ENCODE measurements at regions not wholly inside any gene's neighbourhood (a gene's known extent, or its start where the extent isn't known, plus 50 kb on each side); places are given as distances from the start of the nearest gene placed in this dataset.
"Not testable (repeated sequence)": the region's sequence is repeated elsewhere in the genome, so short reads cannot be mapped to it uniquely, and the experiment has no call there.

DNA sequence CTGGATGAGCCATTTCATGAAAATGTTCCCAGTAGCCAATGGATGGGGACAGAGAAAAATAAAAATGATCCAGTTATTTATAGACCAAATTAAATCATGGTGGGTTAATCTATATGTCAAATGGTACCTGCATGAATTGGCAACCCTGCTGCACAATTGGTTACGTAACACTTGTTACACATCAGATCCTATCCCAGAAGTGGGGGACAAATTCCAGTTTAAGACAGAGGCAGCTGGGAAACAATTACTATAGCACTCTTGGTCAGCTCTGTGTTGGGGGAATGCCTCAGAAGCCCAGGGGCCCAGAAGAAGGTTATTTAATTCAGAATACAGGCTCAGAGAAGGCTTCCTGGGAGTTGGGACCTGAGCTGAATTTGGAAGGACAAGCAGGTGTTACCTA, 81.1 kb upstream of the FLT1 start:
- no peak for ATAC-seq

DNA sequence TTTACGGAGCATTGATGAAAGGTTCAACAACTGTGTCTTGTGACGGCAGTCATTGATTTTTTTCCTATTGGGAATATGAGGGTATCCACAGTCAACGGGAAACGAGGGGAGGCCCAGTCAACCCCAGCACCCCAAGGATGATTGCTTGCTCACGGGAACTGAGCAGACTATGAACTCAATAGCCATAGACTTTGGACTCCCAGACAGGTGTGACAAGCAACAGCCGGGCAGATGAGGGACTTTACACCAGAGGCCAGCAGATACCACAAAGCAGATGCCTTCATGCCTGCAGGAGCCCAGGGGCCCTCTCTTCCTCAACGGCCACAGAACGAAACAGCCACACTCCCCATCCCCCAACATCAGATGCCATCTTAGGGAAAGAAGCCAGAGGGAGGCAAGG, 80.3 kb upstream of the FLT1 start:
- no peak for ATAC-seq

More for the DNA sequence above, 81.1 kb upstream of the FLT1 start:
- intact Hi-C loops (cut with DNase I): no loop called here
- DNase-seq (ENCODE audit: missing footprints): no peak

DNA sequence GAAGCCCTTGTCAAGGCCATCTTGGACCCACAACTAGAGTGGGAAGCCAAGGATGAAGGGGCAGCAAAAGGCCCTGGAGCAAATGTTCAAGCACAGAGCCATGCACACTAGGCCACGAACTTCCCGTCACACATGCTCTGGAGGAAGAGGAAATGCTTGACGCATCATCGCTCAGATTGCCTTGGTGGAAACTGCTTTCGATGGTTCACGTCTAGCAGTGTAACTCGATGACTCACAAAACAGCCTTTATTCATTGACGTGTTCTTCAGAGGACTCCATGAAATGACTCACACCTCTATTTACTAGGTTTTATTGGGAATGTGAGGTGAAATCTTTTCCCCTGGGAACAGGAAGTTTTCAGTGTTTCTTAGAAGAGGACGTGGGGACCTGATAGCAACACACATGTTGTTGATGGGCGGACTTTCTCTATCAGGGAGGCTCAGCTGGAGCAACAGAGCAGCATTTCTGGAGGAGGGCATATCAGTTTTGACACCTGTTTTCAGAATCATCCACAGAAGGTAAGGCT, 79.8 kb upstream of the FLT1 start:
- no peak for DNase-seq (ENCODE audit: missing footprints)
- ATAC-seq: peak; percentile 64
- intact Hi-C loops (cut with DNase I): no loop called here

More for the DNA sequence above, 80.3 kb upstream of the FLT1 start:
- DNase-seq (ENCODE audit: missing footprints): no peak
- intact Hi-C loops (cut with DNase I): no loop called here

DNA sequence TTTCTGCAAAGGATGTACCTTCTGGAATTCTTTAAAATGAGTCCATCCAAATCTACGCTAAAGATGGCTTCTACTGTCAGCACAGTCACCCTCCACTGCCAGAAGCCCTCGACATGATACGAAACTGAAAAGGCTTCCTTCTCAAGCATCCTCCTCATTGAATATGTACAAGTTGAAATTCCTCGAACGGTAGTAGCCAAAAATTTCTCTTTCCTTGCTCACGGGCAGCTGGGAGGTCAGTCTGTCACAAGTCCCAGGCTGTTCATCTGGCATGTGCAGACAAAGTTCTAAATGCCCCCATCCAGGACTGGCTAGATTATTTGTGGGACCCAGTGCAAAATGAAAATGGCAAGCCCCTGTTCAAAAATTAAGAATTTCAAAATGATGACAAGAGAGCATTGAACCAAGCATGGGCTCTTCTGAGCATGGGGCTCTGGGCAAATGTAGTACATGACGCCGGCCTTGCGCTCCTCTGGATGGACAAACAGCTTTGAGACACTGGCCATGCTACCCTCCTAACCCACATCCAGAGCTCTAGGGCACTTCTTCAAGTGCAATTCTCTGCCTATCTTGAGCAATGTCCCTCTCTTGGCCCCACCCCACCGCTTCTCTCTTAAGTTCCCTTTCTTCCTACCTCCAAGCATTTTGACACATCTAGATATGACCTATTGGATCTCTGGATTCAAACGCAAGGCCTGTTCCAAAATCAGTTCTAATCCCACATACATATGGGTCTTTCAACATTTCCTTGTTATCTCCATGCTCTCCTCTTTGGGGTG, 78.9 kb upstream of the FLT1 start:
- intact Hi-C loops (cut with DNase I): no loop called here
- ATAC-seq: no peak
- DNase-seq (ENCODE audit: missing footprints): no peak

DNA sequence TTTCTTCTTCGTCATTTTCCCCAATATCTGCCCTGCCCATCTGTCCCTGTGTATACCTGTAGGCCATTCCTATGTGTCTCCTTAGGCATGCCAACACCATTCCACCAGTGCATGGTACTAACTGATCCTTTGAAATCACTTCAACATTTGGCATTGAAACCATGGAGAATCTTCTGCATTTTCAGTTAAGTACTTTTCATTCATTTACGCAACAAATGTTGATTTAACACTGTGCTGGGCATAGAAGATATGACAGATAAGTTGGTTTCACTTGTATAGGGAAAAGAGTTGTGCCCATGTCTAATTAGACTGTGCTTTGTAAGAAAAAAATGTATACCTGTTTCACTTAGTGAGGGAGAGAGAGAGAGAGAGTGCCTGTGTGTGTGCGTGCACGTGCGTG, 77.9 kb upstream of the FLT1 start:
- intact Hi-C loops (cut with DNase I): no loop called here
- DNase-seq (ENCODE audit: missing footprints) (no peak), ATAC-seq (no peak)

DNA sequence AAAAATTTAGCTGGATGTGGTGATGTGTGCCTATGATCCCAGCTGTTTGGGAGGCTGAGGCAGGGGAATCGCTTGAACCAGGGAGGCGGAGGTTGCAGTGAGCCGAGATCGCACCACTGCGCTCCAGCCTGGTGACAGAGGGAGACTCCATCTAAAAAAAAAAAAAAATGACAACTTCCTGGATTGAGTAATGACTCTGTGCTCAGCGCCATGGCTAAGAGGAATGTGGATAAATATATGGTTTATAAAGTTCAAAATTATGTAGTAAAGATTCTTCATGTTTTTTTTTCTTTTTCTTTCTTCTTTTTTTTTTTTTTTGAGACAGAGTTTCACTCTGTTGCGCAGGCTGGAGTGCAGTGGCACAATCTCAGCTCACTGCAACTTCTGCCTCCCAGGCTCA, 75.4 kb upstream of the FLT1 start:
- ATAC-seq; intact Hi-C loops (cut with DNase I); DNase-seq (ENCODE audit: missing footprints): not testable (repeated sequence)

DNA sequence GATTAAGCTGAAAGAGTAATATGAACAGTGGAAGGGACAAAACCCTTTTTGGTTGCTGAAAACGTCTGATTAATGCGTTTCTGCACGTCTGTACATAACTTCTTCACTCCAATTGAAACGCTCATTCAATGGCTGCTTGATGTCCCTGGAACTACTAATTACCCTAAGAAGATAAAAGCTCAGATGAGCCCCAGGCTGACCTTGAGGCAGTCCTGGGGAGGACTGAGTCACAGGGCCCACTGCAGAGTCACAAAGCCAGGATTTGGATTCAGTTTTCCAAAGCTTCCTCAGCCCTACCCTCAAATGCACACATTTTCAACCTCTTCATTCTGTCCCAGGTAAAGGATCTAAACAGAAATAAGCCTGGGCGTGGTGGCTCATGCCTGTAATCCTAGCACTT, 75.0 kb upstream of the FLT1 start:
- intact Hi-C loops (cut with DNase I): no loop called here
- DNase-seq (ENCODE audit: missing footprints) (no peak), ATAC-seq (no peak)

DNA sequence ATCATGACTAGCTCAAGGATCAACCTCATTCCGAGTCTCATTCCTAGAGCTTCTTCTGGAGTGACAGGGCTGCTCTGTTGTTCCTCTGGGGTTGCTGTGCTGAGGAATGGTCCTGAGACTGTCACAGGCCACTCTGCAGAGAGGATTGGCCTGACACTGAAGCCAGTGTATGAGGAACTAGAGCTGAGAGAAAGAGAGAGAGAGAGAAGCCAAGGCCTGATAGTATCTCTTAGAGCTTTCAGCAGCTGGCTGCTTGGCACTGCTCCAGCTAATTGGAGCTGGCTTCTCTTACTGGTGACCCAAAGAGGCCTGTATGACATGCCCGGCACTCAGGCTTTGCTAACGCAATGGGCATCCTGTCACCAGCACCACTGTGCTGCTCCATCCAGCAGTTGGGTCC, 73.4 kb upstream of the FLT1 start:
- intact Hi-C loops (cut with DNase I): no loop called here
- peak; percentile 89 for DNase-seq (ENCODE audit: missing footprints)
- peak; percentile 87 for ATAC-seq

DNA sequence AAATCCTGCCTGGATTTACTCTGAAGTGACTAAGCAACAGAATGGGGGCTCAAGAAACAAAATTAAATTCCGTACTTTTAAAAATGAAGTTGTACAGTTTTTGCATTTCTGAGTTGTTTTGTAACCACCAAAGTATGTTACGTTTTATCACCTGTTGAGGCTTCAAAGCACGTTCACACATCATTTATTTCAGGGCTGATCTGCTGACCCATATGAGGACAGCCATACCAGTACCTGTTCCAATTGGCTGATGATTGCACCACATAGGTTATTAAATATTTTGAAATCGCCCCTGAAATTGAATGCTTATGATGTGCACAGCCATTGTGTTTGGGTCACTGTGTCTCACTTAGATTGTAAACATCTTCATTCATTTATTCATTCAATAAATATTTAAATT, 72.0 kb upstream of the FLT1 start:
- intact Hi-C loops (cut with DNase I): no loop called here
- DNase-seq (ENCODE audit: missing footprints) (no peak), ATAC-seq (no peak)

DNA sequence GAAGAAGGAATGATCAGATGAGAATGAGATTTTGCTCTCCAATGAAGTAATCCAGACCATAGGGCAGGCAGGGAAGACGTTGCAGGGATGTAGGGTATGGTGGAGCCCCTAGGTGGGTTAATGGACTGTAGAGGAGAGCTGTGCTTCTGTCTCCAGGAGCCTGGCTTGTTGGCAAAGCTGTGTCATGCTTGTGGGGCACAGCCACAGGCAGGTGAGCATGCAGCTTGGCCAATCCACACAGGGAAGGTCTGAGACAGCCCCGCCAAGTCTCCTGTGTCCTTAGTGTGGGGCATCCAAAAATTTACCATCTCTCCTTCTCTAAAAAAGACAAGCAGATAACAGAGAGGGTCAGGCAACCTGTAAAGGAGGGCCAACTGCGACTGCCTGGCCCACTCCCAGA, 71.4 kb upstream of the FLT1 start:
- DNase-seq (ENCODE audit: missing footprints) (no peak), ATAC-seq (no peak)
- intact Hi-C loops (cut with DNase I): no loop called here

DNA sequence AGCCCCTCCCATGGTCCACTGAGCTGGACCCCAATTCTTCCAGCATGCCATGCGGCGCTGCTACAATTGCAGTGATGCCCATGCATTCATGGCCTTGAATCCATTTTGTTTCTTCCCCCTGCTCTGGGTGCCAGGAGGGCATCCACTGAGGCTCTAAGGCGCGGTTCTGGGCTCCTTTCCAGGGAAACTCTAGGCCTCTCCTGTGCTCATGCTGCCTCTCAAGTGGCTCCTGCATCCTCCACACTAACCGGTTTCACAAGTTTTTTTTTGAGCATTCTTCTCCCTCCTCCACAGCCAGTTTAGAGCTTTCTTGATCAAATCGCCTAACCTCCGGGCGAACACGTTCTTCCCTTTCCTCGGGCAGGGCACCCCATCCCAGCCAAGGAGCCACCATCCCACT, 69.1 kb upstream of the FLT1 start:
- intact Hi-C loops (cut with DNase I): no loop called here
- DNase-seq (ENCODE audit: missing footprints) (no peak), ATAC-seq (no peak)

DNA sequence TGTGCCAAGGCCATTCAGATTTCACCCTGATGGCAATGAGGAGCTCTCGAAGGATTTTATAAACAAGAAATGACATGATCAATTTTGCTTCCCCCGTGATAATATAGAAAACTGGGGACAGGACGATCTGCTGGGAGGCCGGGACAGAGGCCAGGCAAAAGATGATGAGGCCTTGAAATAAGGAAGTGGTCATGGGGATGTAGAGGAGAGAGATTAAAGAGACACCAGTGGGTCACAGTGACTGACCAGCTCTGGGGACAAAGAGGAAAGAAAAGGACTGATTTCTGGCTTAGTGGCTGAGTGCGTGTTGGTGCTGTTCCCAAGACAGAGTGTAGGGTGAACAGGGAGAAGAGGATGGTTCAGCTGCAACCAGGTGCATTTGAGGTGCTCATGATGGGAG, 68.7 kb upstream of the FLT1 start:
- intact Hi-C loops (cut with DNase I): no loop called here
- DNase-seq (ENCODE audit: missing footprints): no peak
- ATAC-seq: no peak

DNA sequence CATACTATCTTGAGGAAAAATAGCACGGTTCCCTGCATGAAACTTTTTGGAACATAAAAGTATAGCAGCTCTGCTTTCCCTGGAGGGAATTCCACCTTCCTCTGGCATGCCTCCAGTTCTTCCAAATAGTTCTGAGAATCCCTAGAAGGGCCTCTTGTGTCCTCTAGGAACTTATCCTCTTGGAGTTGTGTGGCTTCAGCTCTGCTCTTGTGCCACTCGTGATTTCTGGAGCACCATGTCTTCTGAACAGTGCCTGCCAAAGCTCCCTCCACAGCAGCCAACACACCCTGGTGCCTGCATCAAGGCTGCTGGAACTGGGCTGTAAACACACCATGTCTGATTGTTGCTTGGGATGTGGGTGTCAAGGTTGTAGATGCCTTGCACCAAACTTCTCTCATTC, 65.7 kb upstream of the FLT1 start:
- intact Hi-C loops (cut with DNase I): no loop called here
- DNase-seq (ENCODE audit: missing footprints): no peak
- no peak for ATAC-seq

DNA sequence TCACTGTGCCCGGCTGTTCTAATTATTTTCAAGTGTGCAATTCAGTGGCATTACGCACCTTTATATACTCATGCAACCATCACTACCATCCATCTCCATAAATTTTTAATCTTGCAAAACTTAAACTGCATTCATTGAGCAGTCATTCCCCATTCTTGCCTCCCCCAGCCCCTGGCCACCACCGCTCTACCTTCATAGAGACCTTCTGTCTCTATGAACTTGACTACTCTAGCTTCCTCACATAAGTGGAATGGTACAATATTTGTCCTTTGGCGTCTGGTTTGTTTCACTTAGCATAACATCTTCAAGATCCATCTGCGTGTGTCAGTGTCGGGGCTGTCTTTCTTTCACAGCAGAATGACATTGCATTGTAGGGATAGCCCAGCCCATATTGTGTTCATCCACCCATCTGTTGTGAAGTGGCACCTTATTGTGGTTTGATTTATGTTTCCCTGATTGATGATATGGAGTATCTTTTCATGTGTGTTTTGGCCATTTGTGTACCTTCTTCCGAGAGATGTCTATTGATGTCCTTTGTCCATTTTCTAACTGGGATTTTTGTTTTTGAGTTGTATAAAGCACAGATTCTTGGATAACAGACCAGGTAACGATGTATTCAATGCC, 64.8 kb upstream of the FLT1 start:
- intact Hi-C loops (cut with DNase I): no loop called here
- no peak for DNase-seq (ENCODE audit: missing footprints)
- no peak for ATAC-seq

DNA sequence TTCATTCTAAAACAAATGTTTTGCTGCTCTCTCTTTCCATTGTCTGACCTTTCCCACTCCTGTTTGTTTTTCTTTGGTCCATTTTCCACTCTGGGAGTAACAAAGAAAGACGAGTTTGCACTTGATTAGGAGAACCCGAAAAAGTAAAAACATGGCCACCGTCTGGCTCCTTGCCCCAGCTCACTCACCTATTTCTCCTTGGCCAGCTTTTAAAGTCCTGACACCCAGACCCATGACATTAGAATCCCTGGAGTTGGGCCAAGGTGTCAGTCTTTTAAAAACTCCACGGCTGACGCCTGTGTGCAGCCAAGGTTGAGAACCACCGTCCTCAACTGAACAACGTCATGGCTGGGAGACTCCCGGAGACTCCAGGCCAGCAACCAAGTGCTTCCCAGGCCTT, 63.6 kb upstream of the FLT1 start:
- DNase-seq (ENCODE audit: missing footprints) (no peak), ATAC-seq (peak; percentile 60)
- intact Hi-C loops (cut with DNase I): no loop called here

DNA sequence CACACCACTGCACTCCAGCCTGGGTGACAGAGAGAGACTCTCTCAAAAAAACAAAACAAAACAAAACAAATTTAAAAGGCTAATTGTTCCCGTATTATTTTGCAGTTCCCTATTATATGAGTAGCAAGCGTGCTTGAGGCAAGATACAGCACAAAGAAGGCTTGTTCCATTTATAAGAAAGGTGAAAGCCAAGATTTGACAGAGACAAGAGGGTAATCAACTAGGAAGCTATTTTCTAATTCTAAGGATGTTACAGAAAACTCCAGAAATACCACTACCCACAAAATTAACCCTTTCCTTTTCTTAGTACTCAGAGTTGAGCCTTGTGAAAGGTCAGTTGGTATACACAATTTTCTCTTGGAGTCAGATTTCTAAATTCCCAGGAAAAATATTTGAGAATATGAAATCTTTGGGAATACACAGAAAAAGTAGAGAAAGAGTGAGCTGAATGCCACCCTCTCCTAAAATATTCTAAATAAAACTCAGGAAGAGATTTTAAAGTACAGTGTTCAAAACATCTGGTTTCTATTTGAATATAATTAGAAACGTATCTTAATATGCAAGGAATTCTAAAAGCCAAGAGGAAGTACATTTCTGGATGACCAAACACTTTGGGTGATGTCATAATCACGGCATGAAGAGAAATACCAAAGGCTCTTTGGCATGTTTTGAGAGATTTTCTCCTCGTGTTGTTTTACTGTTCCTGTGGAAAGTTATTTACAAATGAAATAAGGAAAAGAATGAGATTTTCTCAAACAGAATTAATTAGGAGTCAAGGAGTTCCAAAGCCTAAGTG, 63.0 kb upstream of the FLT1 start:
- DNase-seq (ENCODE audit: missing footprints) (no peak), ATAC-seq (no peak)
- intact Hi-C loops (cut with DNase I): no loop called here

DNA sequence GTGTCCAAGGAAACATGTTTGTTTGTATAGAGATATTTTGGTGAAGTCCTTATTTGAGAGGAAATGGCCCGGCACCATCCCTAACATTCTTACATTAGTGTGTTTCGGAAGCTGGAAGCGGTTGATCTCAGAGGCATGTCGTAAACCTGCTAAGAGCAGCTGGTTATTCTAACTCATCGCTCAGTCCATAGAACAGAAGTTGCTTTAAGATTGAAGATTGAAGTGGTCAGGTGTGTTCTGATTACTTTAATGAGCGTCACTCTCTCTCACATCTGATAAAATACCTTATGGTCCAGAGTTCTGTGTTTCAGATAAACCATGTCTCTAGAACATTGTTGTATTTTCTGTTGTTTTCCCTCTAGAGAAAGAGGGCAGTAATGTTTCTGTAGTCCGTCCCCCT, 60.2 kb upstream of the FLT1 start:
- intact Hi-C loops (cut with DNase I): no loop called here
- ATAC-seq (no peak), DNase-seq (ENCODE audit: missing footprints) (no peak)

DNA sequence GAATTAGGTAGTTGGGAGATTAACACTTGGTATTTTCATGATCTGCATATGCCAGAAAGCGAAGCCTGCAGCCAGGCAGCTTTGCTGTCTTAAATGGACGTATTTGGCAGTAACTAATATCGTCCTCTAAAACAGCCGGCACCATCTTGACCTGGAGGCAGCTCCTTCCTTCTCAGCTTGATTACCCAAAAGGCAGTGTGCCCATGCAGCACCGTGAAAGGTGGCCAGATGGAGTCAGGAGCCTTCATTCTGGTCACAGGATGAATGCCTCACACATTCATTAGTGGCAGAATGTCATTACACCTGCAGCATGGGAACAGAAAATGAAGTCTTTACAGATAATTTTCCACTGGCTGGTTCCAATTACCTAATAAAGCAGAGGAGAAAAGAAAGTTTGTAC, 59.0 kb upstream of the FLT1 start:
- intact Hi-C loops (cut with DNase I): no loop called here
- no peak for ATAC-seq
- no peak for DNase-seq (ENCODE audit: missing footprints)

DNA sequence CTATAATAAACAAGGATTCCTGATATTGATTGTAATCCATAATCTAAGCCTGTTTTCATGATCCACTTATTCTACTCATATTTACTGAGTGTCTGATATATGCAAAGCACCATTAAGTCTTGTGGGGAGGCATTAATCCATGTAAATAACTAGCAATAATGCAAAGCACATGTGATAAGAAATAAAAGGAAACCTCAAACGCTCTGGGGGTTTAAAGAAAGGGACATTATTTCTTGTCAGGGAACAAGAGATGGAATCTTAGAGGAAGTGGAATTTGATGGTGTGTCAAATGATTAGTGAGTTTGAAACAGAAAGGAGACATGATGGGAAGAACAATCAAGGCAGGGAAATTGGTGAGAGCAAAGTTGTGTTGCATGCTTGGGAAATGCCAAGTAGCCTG, 57.4 kb upstream of the FLT1 start:
- no peak for DNase-seq (ENCODE audit: missing footprints)
- no peak for ATAC-seq
- intact Hi-C loops (cut with DNase I): no loop called here

DNA sequence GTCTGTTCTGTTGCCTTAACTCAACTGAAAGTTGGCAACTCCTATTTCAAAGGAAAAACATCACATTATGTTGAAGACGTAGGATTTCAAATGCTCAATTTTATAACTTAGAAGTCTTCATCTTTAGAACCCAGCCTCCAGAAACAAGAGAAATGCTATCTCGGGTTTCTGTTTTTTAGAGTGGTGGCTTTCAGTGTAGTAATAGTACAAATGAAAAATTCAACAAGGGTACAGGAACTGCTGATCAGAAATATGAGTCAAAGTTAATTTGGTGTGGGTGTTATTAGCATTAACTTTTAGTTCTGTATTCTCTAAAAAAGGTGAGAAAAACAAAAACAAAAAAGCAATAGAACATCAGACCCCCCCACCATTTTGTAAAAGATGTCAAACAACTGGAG, 56.6 kb upstream of the FLT1 start:
- ATAC-seq (no peak), DNase-seq (ENCODE audit: missing footprints) (no peak)
- intact Hi-C loops (cut with DNase I): no loop called here
